Loucy (cell line): ENCODE measurements at regions not wholly inside any gene's neighbourhood (a gene's known extent, or its start where the extent isn't known, plus 50 kb on each side); places are given as distances from the start of the nearest gene placed in this dataset.
"Not testable (repeated sequence)": the region's sequence is repeated elsewhere in the genome, so short reads cannot be mapped to it uniquely, and the experiment has no call there.

ENCODE experiments used
- H2AFZ ChIP-seq: fragments of 200-600 bp; sonication (generic); 2 replicates; pipeline ENCODE4 v1.6.0; 2016; ENCODE audit warnings: antibody characterized with exemption, mild to moderate bottlenecking, low read length, moderate library complexity
- H3F3A ChIP-seq: fragments of 200-600 bp; 2 replicates; pipeline ENCODE4 v1.6.0; 2016; ENCODE audit warnings: antibody characterized with exemption, low read depth, mild to moderate bottlenecking
- H3K27me3 ChIP-seq: fragments of 200-600 bp; sonication (generic); 2 replicates; pipeline ENCODE4 v1.6.1; 2014; ENCODE audit warnings: low read length, mild to moderate bottlenecking; ENCODE audit not compliant: insufficient read depth, poor library complexity, severe bottlenecking
- H3K36me3 ChIP-seq: fragments of 200-600 bp; sonication (generic); 2 replicates; pipeline ENCODE4 v1.6.1; 2016; ENCODE audit warnings: low read length; ENCODE audit not compliant: insufficient read depth
- H3K4me1 ChIP-seq: fragments of 200-600 bp; sonication (generic); 2 replicates; pipeline ENCODE4 v1.5.1; 2014; ENCODE audit warnings: low read length, mild to moderate bottlenecking; ENCODE audit not compliant: insufficient read depth, poor library complexity, severe bottlenecking
- H3K4me2 ChIP-seq: fragments of 200-600 bp; sonication (generic); 2 replicates; pipeline ENCODE4 v1.6.0; 2014; ENCODE audit warnings: antibody characterized with exemption, low read length, low read depth, mild to moderate bottlenecking; ENCODE audit not compliant: poor library complexity, severe bottlenecking
- H3K4me3 ChIP-seq: fragments of 200-600 bp; sonication (generic); 2 replicates; pipeline ENCODE4 v1.5.1; 2014; ENCODE audit warnings: low read length, mild to moderate bottlenecking, mixed read lengths; ENCODE audit not compliant: poor library complexity, severe bottlenecking
- H3K79me2 ChIP-seq: fragments of 200-600 bp; sonication (generic); 2 replicates; pipeline ENCODE4 v1.6.1; 2014; ENCODE audit warnings: low read length; ENCODE audit not compliant: insufficient read depth
- H3K9ac ChIP-seq: fragments of 200-600 bp; sonication (generic); 2 replicates; pipeline ENCODE4 v1.6.0; 2014; ENCODE audit warnings: mild to moderate bottlenecking, low read depth, low read length, moderate library complexity; ENCODE audit not compliant: poor library complexity, severe bottlenecking
- H3K9me2 ChIP-seq: fragments of 200-600 bp; sonication (generic); replicated peaks from 2 replicates; pipeline ENCODE4 v1.6.1; 2016; ENCODE audit warnings: low read depth, low read length, mixed read lengths
- H3K9me3 ChIP-seq: fragments of 200-600 bp; sonication (generic); 2 replicates; pipeline ENCODE4 v1.6.1; 2014; ENCODE audit warnings: mild to moderate bottlenecking, antibody characterized with exemption, low read length, low read depth; ENCODE audit not compliant: insufficient read depth
- H4K20me1 ChIP-seq: fragments of 200-600 bp; sonication (generic); 2 replicates; pipeline ENCODE4 v1.6.0; 2014; ENCODE audit warnings: antibody characterized with exemption, low read length, mild to moderate bottlenecking; ENCODE audit not compliant: insufficient read depth, poor library complexity, severe bottlenecking
- CTCF ChIP-seq: fragments of 200-600 bp; sonication (generic); conservative IDR thresholded peaks from 2 replicates; pipeline ENCODE4 v1.5.1; 2014; ENCODE audit warnings: mild to moderate bottlenecking, antibody characterized with exemption, low read length
- EZH2phosphoT487 ChIP-seq: fragments of 200-600 bp; IDR thresholded peaks from 2 replicates; pipeline ENCODE4 v1.6.1; 2018; ENCODE audit warnings: antibody characterized with exemption, mild to moderate bottlenecking, moderate library complexity, borderline replicate concordance

- peaks cover 4% of the 10 kb centered on the region for H3K4me1 ChIP-seq
- TF ChIP-seq EZH2phosphoT487: no peak
- no peak for TF ChIP-seq CTCF
- H3K4me2 ChIP-seq: no peak overlapping the region
- H2AFZ ChIP-seq: no peak overlapping the region
- no peaks in the 10 kb centered on the region for H3K36me3 ChIP-seq
- no peak overlapping the region for H3K9ac ChIP-seq
- H3K4me3 ChIP-seq: no peak overlapping the region
- no peaks in the 10 kb centered on the region for H3F3A ChIP-seq
- H3K27me3 ChIP-seq: no peaks in the 10 kb centered on the region
- H3K9me2 ChIP-seq: no peaks in the 10 kb centered on the region
- H3K9me3 ChIP-seq: no peaks in the 10 kb centered on the region
- H3K79me2 ChIP-seq: no peaks in the 10 kb centered on the region
- H4K20me1 ChIP-seq: no peaks in the 10 kb centered on the region
These were observed 111.8 kb upstream of the PRDX6 start for GRCh38 chr1:173365341-173365740.

- Histone ChIP-seq H3K36me3 (no peaks in the 10 kb centered on the region), H4K20me1 (no peaks in the 10 kb centered on the region), H3F3A (no peaks in the 10 kb centered on the region), H3K27me3 (no peaks in the 10 kb centered on the region), H3K9me2 (no peaks in the 10 kb centered on the region), H3K79me2 (no peaks in the 10 kb centered on the region), H2AFZ (no peak overlapping the region), H3K9ac (no peak overlapping the region), H3K4me3 (no peak overlapping the region), H3K4me2 (no peak overlapping the region), H3K9me3 (no peaks in the 10 kb centered on the region), H3K4me1 (no peaks in the 10 kb centered on the region)
- TF ChIP-seq CTCF (no peak), EZH2phosphoT487 (no peak)
These were observed 110.0 kb upstream of the PRDX6 start for GRCh38 chr1:173367136-173367535.

DNA sequence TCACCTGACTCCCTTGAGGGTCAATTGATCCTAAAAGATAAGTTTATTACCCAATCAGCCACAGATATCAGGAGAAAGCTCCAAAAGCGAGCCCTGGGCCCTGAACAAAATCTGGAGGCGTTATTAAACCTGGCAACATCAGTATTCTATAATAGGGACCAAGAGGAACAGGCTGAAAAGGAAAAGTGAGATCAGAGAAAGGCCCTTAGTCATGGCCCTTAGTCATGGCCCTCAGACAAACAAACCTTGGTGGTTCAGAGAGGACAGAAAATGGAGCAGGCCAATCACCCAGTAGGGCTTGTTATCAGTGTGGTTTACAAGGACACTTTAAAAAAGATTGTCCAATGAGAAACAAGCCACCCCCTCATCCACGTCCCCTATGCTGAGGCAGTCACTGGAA lies 106.5 kb upstream of the PRDX6 start:
- H3K36me3 ChIP-seq: not testable (repeated sequence)

DNA sequence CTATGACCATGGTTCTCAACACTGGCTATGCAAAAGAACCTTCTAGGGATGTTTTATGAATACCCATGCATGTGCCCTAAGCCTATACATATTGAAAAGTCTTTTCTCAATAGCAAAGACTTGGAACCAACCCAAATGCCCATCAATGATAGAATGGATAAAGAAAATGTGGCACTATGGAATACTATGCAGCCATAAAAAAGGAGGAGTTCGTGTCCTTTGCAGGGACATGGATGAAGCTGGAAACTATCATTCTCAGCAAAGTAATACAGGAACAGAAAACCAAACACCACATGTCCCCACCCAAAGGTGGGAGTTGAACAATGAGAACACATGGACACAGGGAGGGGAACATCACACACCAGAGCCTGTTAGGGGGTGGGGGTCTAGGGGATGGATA lies 101.1 kb upstream of the PRDX6 start:
- not testable (repeated sequence) for H3K79me2 ChIP-seq, H3K4me1 ChIP-seq, H2AFZ ChIP-seq, H4K20me1 ChIP-seq, H3K36me3 ChIP-seq, H3K9ac ChIP-seq, H3K4me3 ChIP-seq, H3K27me3 ChIP-seq, H3K9me2 ChIP-seq, H3K9me3 ChIP-seq, H3F3A ChIP-seq, H3K4me2 ChIP-seq

More for the DNA sequence above, 106.5 kb upstream of the PRDX6 start:
- H4K20me1 ChIP-seq, H3K9me3 ChIP-seq, H3F3A ChIP-seq, H3K9ac ChIP-seq, H2AFZ ChIP-seq, H3K9me2 ChIP-seq, H3K27me3 ChIP-seq, H3K4me3 ChIP-seq, H3K4me2 ChIP-seq, H3K4me1 ChIP-seq, H3K79me2 ChIP-seq: not testable (repeated sequence)
